Neural cell (in vitro differentiated cells): ENCODE measurements at regions not wholly inside any gene's neighbourhood (a gene's known extent, or its start where the extent isn't known, plus 50 kb on each side); places are given as distances from the start of the nearest gene placed in this dataset.

Experiments used
- H2AFZ ChIP-seq: fragments of 200-600, 300-800 bp; sonication (generic), shearing (Covaris generic); 2 replicates; pipeline ENCODE4 v1.6.0; 2014; ENCODE audit warnings: low read depth, mild to moderate bottlenecking, antibody characterized with exemption, low read length, moderate library complexity
- H3F3A ChIP-seq: fragments of 200-600 bp; shearing (Covaris generic); 2 replicates; pipeline ENCODE4 v1.6.1; 2016; ENCODE audit warnings: mild to moderate bottlenecking, moderate library complexity, mixed read lengths, antibody characterized with exemption, low read length; ENCODE audit not compliant: insufficient read depth, poor library complexity, severe bottlenecking
- H3K27ac ChIP-seq: fragments of 200-600, 300-800 bp; sonication (generic), shearing (Covaris generic); 2 replicates; pipeline ENCODE4 v1.5.1; 2014; ENCODE audit warnings: mild to moderate bottlenecking, low read length, moderate library complexity
- H3K27me3 ChIP-seq: fragments of 300-800, 200-600 bp; sonication (generic), shearing (Covaris generic); 2 replicates; pipeline ENCODE4 v1.6.0; 2014; ENCODE audit warnings: mild to moderate bottlenecking, low read depth, low read length, moderate library complexity; ENCODE audit not compliant: insufficient read depth
- H3K36me3 ChIP-seq: fragments of 300-800, 200-600 bp; sonication (generic), shearing (Covaris generic); 2 replicates; pipeline ENCODE4 v1.5.1; 2014; ENCODE audit warnings: mild to moderate bottlenecking, antibody characterized with exemption, low read length, moderate library complexity; ENCODE audit not compliant: insufficient read depth
- H3K4me2 ChIP-seq: fragments of 300-800, 200-600 bp; sonication (generic), shearing (Covaris generic); 2 replicates; pipeline ENCODE4 v1.6.0; 2014; ENCODE audit warnings: mild to moderate bottlenecking, low read length
- H3K4me3 ChIP-seq: fragments of 300-800, 200-600 bp; sonication (generic), shearing (Covaris generic); 2 replicates; pipeline ENCODE4 v1.5.1; 2014; ENCODE audit warnings: mild to moderate bottlenecking, low read length, moderate library complexity
- H3K79me2 ChIP-seq: fragments of 200-600 bp; shearing (Covaris generic); replicated peaks from 2 replicates; pipeline ENCODE4 v1.6.0; 2014; ENCODE audit warnings: mild to moderate bottlenecking, low read length, moderate library complexity; ENCODE audit not compliant: insufficient read depth
- H3K9ac ChIP-seq: fragments of 300-800, 200-600 bp; sonication (generic), shearing (Covaris generic); 2 replicates; pipeline ENCODE4 v1.6.1; 2016; ENCODE audit warnings: mild to moderate bottlenecking, low read length, mixed read lengths
- H3K9me2 ChIP-seq: fragments of 200-600 bp; shearing (Covaris generic); 2 replicates; pipeline ENCODE4 v1.6.1; 2016; ENCODE audit warnings: mild to moderate bottlenecking, low read length, mixed read lengths; ENCODE audit not compliant: insufficient read depth
- H3K9me3 ChIP-seq: fragments of 200-600, 300-800 bp; sonication (generic), shearing (Covaris generic); 2 replicates; pipeline ENCODE4 v1.6.1; 2016; ENCODE audit warnings: mild to moderate bottlenecking, mixed run types, low read length, moderate library complexity, mixed read lengths
- H4K20me1 ChIP-seq: fragments of 200-600 bp; shearing (Covaris generic); 2 replicates; pipeline ENCODE4 v1.6.1; 2016; ENCODE audit warnings: mild to moderate bottlenecking, mixed run types; ENCODE audit not compliant: insufficient read depth
- EP300 ChIP-seq: fragments of 450-650 bp; conservative IDR thresholded peaks from 2 replicates; pipeline ENCODE4 v1.6.1; 2014; ENCODE audit warnings: antibody characterized with exemption, mild to moderate bottlenecking, moderate library complexity; ENCODE audit not compliant: poor library complexity, severe bottlenecking
- EZH2 ChIP-seq: fragments of 200-600, 300-800 bp; shearing (Covaris generic), sonication (generic); IDR thresholded peaks from 2 replicates; pipeline ENCODE4 v1.6.1; 2014; ENCODE audit warnings: antibody characterized with exemption, low read length, borderline replicate concordance, mild to moderate bottlenecking; ENCODE audit not compliant: insufficient read depth, poor library complexity, severe bottlenecking
- MXI1 ChIP-seq: fragments of 450-650 bp; conservative IDR thresholded peaks from 2 replicates; pipeline ENCODE4 v1.6.1; 2014; ENCODE audit warnings: antibody characterized with exemption, mild to moderate bottlenecking; ENCODE audit not compliant: poor library complexity, severe bottlenecking
- POLR2AphosphoS5 ChIP-seq: IDR thresholded peaks from 2 replicates; pipeline ENCODE4 v1.6.1; 2012
- RAD21 ChIP-seq: fragments of 450-650 bp; conservative IDR thresholded peaks from 2 replicates; pipeline ENCODE4 v1.6.1; 2014; ENCODE audit warnings: antibody characterized with exemption, mild to moderate bottlenecking, moderate library complexity
- REST ChIP-seq: IDR thresholded peaks from 2 replicates; pipeline ENCODE4 v1.6.1; 2012; ENCODE audit warnings: borderline replicate concordance
- SMC3 ChIP-seq: fragments of 450-650 bp; conservative IDR thresholded peaks from 2 replicates; pipeline ENCODE4 v1.6.1; 2014; ENCODE audit warnings: antibody characterized with exemption, mild to moderate bottlenecking, moderate library complexity; ENCODE audit not compliant: poor library complexity
- TAF1 ChIP-seq: IDR thresholded peaks from 2 replicates; pipeline ENCODE4 v1.6.1; 2012; ENCODE audit warnings: low read depth
- TF ChIP-seq, protein P1 (sequence below): fragments of 450-650 bp; IDR thresholded peaks from 2 replicates; pipeline ENCODE4 v1.5.1; 2014; ENCODE audit warnings: antibody characterized with exemption, mild to moderate bottlenecking, moderate library complexity; ENCODE audit not compliant: poor library complexity, severe bottlenecking

GRCh38 chr12:107291018-107291417 lies 197.7 kb upstream of the CRY1 start:
- no peaks in the 10 kb centered on the region for H3K79me2 ChIP-seq
- H3K9me2 ChIP-seq: no peaks in the 10 kb centered on the region
- H3K36me3 ChIP-seq: no peaks in the 10 kb centered on the region
- no peaks in the 10 kb centered on the region for H3K27me3 ChIP-seq
- no peak overlapping the region for H3K9ac ChIP-seq
- no peak overlapping the region for H2AFZ ChIP-seq
- no peak overlapping the region for H3K4me3 ChIP-seq
- TF ChIP-seq RAD21 (no peak), TAF1 (no peak), EZH2 (no peak), REST (no peak), SMC3 (no peak), MXI1 (no peak), POLR2AphosphoS5 (no peak), EP300 (no peak)
- TF ChIP-seq, protein P1, sequence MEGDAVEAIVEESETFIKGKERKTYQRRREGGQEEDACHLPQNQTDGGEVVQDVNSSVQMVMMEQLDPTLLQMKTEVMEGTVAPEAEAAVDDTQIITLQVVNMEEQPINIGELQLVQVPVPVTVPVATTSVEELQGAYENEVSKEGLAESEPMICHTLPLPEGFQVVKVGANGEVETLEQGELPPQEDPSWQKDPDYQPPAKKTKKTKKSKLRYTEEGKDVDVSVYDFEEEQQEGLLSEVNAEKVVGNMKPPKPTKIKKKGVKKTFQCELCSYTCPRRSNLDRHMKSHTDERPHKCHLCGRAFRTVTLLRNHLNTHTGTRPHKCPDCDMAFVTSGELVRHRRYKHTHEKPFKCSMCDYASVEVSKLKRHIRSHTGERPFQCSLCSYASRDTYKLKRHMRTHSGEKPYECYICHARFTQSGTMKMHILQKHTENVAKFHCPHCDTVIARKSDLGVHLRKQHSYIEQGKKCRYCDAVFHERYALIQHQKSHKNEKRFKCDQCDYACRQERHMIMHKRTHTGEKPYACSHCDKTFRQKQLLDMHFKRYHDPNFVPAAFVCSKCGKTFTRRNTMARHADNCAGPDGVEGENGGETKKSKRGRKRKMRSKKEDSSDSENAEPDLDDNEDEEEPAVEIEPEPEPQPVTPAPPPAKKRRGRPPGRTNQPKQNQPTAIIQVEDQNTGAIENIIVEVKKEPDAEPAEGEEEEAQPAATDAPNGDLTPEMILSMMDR: no peak
- no peaks in the 10 kb centered on the region for H4K20me1 ChIP-seq
- H3K27ac ChIP-seq: no peak overlapping the region
- H3F3A ChIP-seq: no peaks in the 10 kb centered on the region
- H3K9me3 ChIP-seq: no peaks in the 10 kb centered on the region
- no peak overlapping the region for H3K4me2 ChIP-seq

- no peaks in the 10 kb centered on the region for H3K79me2 ChIP-seq
- no peaks in the 10 kb centered on the region for H3K36me3 ChIP-seq
- H2AFZ ChIP-seq: no peak overlapping the region
- H3K9me3 ChIP-seq: no peaks in the 10 kb centered on the region
- H4K20me1 ChIP-seq: no peaks in the 10 kb centered on the region
- no peaks in the 10 kb centered on the region for H3K9me2 ChIP-seq
- no peak overlapping the region for H3K9ac ChIP-seq
- H3K4me3 ChIP-seq: no peak overlapping the region
- H3K27me3 ChIP-seq: peaks cover 12% of the 10 kb centered on the region
- no peak overlapping the region for H3K27ac ChIP-seq
- TF ChIP-seq TAF1 (no peak), REST (no peak), EP300 (no peak), POLR2AphosphoS5 (no peak), MXI1 (no peak), EZH2 (no peak)
- TF ChIP-seq, protein P1: no peak
- H3F3A ChIP-seq: no peaks in the 10 kb centered on the region
- no peak overlapping the region for H3K4me2 ChIP-seq
Measured at GRCh38 chr12:107296681-107297089, 203.3 kb upstream of the CRY1 start.
